Fibroblast of skin of right biceps (primary cell): ENCODE measurements at regions not wholly inside any gene's neighbourhood (a gene's known extent, or its start where the extent isn't known, plus 50 kb on each side); places are given as distances from the start of the nearest gene placed in this dataset.
"Not testable (repeated sequence)": the region's sequence is repeated elsewhere in the genome, so short reads cannot be mapped to it uniquely, and the experiment has no call there.

Source experiments
- DNase-seq: peaks from one replicate; pipeline ENCODE4 v3.0.0-alpha.2; 2013

- not testable (repeated sequence) for DNase-seq
These were observed 198.5 kb upstream of the CRIM1 start for GRCh38 chr2:36157093-36157492.

GRCh38 chr2:36147670-36148390, 207.7 kb upstream of the CRIM1 start:
- DNase-seq, result no peak

GRCh38 chr2:36146765-36147164, 208.8 kb upstream of the CRIM1 start:
- no peak for DNase-seq

- no peak for DNase-seq
These were observed 215.2 kb upstream of the CRIM1 start for GRCh38 chr2:36140391-36140790.

GRCh38 chr2:36137612-36138011, 218.0 kb upstream of the CRIM1 start:
- no peak for DNase-seq

GRCh38 chr2:36134281-36134680, 221.3 kb upstream of the CRIM1 start:
- no peak for DNase-seq

GRCh38 chr2:36128359-36128758, 227.2 kb upstream of the CRIM1 start:
- no peak for DNase-seq

GRCh38 chr2:36125702-36126101, 229.9 kb upstream of the CRIM1 start:
- DNase-seq, result no peak

- no peak for DNase-seq
These were observed 231.6 kb upstream of the CRIM1 start for GRCh38 chr2:36123995-36124394.

- no peak for DNase-seq
These were observed 258.6 kb upstream of the CRIM1 start for GRCh38 chr2:36097022-36097421.

GRCh38 chr2:36091844-36092741, 263.5 kb upstream of the CRIM1 start:
- not testable (repeated sequence) for DNase-seq

- DNase-seq, result no peak
These were observed 266.8 kb upstream of the CRIM1 start for GRCh38 chr2:36088716-36089328.

GRCh38 chr2:36087344-36087743, 268.2 kb upstream of the CRIM1 start:
- no peak for DNase-seq

- DNase-seq, result no peak
These were observed 275.8 kb upstream of the CRIM1 start for GRCh38 chr2:36079793-36080192.

- DNase-seq, result no peak
These were observed 281.6 kb upstream of the CRIM1 start for GRCh38 chr2:36074008-36074407.

GRCh38 chr2:36071698-36072097, 283.9 kb upstream of the CRIM1 start:
- DNase-seq, result no peak

- DNase-seq, result no peak
These were observed 286.5 kb upstream of the CRIM1 start for GRCh38 chr2:36069074-36069473.

- no peak for DNase-seq
These were observed 287.5 kb upstream of the CRIM1 start for GRCh38 chr2:36068086-36068485.

GRCh38 chr2:36060133-36060532, 295.4 kb upstream of the CRIM1 start:
- no peak for DNase-seq

- DNase-seq, result no peak
These were observed 295.9 kb upstream of the CRIM1 start for GRCh38 chr2:36059691-36060090.

GRCh38 chr2:36058953-36059352, 296.6 kb upstream of the CRIM1 start:
- peak; percentile 21 for DNase-seq

- no peak for DNase-seq
These were observed 297.5 kb upstream of the CRIM1 start for GRCh38 chr2:36058076-36058475.

GRCh38 chr2:36052819-36053218, 302.8 kb upstream of the CRIM1 start:
- DNase-seq, result no peak

GRCh38 chr2:36044411-36044810, 311.2 kb upstream of the CRIM1 start:
- DNase-seq, result no peak
